SH-SY5Y (cell line): ENCODE measurements at regions not wholly inside any gene's neighbourhood (a gene's known extent, or its start where the extent isn't known, plus 50 kb on each side); places are given as distances from the start of the nearest gene placed in this dataset.

Experiments
- GATA2 ChIP-seq: IDR thresholded peaks from 2 replicates; pipeline ENCODE4 v1.6.1; 2011; ENCODE audit warnings: mild to moderate bottlenecking, low read depth, low read length
- GATA3 ChIP-seq: IDR thresholded peaks from 2 replicates; pipeline ENCODE4 v1.6.1; 2011; ENCODE audit warnings: low read depth, mild to moderate bottlenecking, low read length, moderate library complexity

DNA sequence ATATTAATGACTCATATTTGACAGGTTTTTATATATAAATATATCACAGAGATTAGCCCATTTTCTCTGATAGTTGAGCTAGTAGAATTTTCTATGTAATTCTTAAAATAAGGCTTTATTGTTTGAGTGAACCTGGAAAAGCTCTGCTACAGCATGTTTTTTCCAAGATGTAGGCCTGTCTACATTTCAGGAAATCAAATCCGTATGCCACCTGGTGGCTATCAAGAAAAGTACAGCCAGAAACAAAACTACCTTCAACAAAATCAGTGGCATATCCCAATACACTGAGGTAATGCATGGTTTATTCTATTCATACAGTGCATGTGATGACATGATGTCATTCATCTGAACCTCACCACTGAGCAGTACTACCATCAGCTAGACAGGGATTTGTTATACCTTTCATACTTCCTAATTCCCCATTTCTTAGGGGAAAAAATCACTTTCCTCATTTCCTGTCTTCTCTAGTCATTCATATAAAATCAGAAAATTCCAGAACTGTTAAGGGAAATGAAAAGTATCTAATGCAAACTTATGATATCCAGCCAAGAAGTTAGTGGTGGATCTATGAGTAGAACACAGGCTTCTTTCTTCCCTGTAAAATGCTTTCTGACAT is 310.4 kb upstream of the SYT4 start:
- TF ChIP-seq GATA2 (no peak), GATA3 (no peak)
